ENCODE measurements at regions not wholly inside any gene's neighbourhood (a gene's known extent, or its start where the extent isn't known, plus 50 kb on each side); places are given as distances from the start of the nearest gene placed in this dataset.
"Not testable (repeated sequence)": the region's sequence is repeated elsewhere in the genome, so short reads cannot be mapped to it uniquely, and the experiment has no call there.

DNA sequence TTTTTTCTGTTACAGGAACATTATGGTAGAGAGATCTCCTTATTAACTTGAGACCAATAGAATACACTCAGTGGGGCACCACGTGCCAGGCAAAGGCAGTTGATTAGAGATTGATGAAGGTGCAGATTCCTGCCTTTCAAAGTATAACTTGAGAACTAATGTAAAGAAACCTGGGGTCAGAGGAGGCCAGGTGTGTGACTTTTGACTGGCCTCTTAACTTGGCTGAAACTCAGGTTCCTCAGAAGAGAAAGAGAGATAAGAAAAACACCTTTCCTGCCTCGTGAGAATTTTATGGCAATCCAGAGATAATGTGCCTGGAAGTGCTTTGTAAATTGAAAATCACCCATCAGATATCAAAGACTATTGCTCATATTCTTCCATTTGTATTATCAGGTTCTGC, 110.7 kb upstream of the GZMB start:
- DNase-seq (ENCODE audit: low read depth): no peak

DNA sequence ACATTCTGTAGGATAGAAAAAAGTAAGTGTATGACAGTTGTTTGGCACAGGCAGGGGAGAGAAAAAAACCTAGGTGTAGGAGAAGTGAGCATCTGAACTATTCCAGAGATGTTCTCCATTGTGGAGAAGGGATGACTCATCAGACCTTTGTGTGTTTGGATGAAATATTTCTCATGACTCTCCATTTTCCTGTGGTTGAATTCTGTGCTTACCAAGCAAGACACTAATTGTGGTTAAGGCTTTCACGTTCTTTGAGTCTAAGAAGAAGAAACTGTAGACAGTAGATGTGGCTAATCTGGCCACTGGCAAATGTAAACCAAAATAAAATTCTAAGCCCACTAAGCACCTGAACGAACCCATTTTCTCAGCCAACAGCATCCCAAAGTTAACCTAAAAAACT, 107.9 kb upstream of the GZMB start:
- no peak for DNase-seq (ENCODE audit: low read depth)

DNA sequence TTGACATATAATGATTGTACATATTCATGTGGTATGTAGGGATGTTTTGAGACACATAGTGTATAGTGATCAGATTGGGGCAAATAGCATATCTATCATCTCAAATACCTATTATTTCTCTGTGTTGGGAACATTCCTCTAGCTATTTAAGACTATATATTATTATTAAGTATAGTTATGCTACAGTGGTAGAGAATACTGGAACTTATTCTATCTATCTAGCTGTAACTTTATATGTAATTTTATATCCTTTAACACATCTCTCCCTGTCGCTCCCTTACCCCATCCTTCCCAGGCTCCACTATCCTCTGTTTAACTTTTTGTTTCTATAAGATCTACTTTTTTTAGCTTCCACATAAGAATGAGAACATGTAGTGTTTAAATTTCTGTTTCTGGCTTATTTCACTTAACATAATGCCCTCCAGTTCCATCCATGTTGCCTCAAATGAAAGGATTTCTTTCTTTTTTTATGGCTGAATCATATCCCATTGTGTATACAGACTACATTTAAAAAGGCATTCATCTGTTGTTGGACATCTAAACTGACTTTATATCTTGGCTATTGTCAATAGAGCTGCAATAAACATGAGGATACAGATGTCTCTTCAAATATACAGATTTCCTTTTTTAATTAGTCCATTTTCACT, 102.1 kb upstream of the GZMB start:
- no peak for DNase-seq (ENCODE audit: low read depth)

DNA sequence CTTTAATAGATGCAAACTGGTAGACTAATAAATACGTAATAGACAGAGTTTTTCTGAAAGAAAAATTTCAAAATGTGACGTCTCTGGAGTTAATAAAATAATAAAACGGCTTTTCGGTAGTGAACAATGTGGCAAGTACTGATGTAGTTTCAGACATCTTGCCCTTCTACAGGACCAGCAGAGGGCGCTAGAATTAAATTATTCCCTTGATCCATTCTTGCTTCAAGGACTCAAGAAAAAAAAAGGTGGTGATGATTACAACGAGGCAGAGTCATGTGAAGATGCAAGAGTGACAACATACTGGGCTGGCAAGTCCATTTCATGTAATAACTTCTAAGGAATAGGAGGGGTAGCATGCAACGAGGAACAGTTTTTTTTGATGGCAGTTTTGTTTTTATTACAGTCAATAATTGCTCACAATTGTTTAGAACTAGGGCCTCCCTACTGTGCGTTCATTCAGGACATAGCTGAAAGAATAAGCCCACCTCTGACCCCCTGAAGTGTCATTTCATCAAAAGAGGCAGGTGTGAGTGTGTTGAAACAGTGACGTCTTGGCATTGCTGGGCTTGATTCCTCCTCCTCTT, 101.0 kb upstream of the GZMB start:
- no peak for DNase-seq (ENCODE audit: low read depth)

DNA sequence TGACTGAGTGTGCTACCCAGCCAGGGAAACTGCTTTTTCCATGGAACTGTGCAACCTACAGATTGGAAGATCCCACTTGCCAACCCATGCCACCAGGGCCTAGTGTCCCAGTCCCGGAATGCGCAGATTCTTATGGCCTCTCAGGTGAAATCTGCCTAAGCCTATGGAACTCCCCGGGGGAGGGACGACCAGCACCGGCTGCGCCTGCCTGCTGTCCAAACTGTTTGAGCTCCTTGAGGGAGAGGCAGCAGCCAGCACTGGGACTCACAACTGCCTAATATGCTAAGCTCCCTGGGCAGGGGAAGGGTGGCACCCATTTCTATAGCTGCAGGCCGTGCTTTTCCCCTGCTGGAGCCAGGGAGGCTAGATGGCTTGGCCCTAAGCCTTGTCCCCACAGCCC, 92.5 kb upstream of the GZMB start:
- no peak for DNase-seq (ENCODE audit: low read depth)

DNA sequence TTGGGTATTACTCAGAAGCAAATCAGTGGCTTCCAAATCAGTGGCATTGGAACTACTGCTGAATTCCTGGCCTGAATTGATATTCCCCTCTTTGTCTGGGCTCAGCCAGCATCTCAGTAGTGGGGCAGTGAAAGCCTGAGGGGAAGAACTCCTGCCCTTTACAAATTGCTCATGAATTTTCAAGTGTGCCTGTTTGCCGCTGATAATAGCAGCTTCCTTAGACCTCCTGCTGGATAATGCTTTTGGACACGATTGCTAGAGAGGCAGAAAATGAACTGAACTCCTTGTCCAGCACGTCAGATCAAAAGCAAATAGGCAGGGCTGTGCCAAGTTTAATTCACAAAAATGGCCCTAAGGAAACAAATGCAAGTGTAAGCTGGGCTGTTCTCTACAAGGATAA, 91.3 kb upstream of the GZMB start:
- no peak for DNase-seq (ENCODE audit: low read depth)

DNA sequence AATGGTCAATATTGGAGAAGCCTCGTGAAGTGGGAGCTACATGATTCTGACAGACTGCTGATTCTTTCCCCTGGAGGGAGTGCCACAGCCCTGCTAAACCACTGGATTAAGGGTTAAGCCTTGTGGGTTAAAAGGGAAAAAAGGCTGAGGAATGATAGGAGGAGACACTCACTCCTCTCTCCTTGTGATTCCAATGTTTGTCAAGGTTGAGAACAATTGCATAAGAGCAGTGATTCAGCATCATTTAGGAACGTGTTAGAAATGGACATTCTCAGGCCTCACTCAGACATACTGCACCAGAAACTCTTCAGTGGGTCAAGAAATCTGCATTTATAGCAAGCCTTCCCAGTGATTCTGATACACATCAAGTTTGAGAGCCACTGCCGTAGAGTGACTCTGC, 87.8 kb upstream of the GZMB start:
- no peak for DNase-seq (ENCODE audit: low read depth)

DNA sequence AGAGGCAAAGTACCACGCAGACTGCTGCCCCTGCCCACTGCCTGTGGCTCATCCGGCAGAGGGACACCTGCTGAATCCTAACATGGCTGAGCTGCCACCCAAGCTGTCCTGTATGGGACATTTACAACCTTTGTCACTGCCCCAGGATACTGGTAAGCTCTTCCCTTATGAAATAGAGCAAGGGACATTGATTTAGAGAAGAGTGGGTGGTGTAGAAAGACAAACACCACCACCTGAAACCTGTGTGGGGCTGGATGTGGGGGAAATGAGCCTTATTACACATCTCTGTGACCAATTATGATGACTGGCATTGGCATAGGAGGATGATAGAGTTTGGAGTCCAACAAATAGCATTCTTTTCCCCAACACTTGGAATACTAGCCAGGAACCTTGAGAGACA, 81.2 kb upstream of the GZMB start:
- no peak for DNase-seq (ENCODE audit: low read depth)

DNA sequence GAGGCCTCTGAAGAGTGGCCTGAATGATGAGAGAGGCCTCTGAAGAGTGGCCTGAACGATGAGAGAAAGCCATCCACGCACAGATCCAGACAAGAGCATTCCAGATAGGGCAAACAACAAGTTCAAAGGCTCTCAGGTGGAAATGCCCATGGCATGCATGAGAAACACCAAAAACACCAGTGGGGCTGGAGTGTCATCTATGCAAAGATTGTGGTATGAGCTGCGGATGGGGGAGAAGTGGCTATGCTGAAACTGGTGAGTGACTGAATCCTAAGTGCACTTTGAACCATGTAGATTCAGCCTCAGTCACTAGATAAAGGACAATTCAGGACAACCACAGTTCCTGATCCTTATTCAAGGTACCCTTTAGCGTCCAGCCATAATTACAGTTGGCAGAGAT, 79.4 kb upstream of the GZMB start:
- DNase-seq (ENCODE audit: low read depth): no peak

DNA sequence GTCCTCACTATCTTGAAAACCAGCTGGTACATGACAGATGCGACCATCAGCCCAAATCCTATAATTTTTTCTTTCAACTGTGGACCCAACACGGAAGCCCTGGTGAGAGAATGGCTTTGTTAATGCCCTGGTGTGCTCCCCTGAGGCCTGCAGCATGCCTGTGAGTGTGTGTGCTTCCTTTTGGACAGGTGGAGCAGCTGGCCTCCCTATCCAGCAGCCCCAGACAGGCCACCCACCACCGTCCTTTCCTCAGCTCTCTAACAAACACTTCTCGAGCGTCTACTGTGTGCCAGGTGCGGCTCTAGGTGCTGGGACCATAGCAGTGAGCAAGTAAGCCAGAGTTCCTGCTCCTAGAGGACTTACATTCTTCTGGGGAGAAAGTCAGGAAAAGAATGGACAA, 78.9 kb upstream of the GZMB start:
- DNase-seq (ENCODE audit: low read depth): no peak

DNA sequence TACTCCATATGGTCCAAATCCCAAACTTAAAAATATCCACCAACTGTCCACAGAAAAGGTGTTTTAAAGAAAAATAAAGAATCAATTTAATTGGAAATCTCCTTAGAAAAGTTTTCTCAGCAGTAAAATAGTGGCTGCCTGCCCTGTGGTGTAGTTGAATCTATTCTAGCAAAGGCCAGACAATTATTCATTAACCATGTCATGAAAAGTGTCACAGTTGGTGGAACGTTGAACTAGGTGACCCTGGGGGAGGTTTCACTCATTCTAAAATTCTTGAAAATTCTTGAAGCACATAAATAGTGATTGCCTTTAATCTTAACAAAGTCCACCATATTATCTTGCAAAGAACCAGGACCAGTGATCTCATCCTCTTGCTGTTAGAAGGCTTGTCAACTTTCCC, 78.4 kb upstream of the GZMB start:
- no peak for DNase-seq (ENCODE audit: low read depth)

DNA sequence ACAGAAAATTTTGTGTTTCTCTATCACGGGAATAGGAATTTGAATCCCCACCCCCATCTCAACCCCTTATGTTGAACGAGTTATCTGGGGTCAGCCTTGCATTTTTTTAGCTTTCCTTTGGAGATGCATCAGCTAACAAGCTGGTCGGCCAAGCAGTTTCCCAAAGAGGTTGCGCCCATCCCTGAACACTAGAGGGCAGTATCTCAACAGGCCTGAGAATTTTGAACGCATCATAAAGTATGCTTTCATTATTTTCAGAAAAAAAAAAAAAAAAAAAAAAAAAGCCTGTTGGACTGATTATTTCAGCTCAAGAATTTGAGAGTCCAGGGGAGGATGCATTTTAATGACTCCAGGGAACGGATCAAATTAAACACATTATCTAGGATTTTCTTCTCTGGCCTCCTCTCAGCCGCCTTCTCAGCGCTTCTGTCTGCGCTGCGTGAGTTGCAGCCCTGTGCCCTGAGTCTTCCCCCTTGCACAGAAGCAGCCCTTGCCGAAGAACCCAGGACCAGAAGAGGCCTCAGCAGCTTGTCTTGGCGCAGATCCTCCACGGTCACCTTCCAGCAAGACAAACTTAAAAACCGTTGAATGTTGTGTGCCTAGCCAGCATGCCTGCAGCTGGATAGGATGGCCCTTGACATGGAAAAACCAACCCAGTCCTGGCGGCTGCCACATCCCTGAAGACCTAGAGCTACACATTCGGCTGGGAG, 76.6 kb upstream of the GZMB start:
- peak; percentile 33 for DNase-seq (ENCODE audit: low read depth)

DNA sequence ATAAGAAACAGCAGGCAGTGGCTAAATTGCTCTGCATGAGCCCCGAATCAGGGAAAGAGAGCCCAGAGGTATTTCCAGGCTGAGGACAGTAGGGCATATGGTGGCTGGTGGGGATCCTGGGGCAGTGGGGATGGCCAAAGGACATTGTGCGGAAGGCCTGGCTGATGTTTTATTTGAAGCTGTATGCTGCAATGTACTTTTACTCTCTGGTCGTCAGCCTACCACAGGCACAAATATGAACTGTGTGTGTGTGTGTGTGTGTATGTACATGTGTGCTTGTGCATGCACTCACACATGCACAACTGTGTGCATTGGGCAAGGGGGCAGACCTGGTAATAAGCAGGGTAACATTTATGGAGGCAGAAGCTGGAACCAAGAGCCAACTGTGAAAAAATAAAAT, 74.7 kb upstream of the GZMB start:
- no peak for DNase-seq (ENCODE audit: low read depth)

DNA sequence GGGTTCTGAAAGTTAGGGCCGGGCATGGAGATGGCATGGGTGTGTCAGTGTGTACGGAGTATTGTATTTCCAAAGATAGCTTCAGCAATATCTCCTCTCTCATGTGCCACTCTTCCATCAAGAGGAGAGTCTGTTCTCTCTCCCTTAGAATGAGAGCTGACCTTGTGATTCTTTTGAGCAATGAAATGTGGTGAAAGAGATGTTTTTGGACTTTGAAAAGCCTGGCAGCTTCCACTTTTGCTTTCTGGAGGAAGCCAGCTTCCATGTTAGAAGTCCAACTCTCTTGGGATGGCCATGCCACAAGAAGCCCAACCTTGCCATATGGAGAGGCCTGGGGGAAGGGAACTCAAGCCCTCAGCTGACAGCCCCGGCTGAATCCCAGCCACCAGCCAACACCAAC, 72.4 kb upstream of the GZMB start:
- DNase-seq (ENCODE audit: low read depth): no peak

DNA sequence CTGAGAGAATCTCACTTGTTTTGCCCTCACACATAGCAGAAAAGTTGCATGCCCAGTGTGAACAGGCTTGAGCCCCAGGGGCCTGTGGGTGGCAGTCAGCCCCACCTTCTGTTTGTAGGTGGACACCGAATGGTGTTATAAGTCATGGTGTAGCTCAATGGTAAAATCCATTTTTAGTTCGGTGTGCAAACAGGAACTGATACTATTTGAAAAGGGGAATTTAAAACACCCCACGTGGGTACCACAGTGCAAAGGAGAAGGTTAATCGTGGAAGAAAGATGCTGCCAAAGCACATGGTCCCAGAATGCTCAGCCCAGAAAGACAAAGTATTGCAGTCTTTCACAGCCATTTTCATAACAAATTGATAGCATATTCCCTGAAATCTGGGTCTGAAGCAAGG, 71.8 kb upstream of the GZMB start:
- no peak for DNase-seq (ENCODE audit: low read depth)

DNA sequence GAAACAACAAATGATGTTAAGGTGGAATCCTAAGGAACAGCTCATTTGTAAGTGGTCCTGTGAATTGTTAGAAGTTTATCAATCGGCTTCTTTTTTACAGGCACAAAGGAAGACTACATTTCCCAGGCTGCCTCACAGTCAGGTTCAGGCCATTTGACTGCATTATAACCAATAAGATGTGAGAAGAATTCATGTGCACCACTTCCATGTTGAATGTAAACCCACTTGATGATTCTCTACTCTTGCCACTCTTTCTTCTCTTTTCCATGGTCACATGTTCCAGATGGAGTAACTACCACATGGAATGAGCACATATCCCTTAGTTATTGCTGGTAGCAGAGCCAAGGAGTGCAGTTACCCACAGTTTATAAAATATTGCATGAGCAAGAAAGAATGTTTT, 67.1 kb upstream of the GZMB start:
- DNase-seq (ENCODE audit: low read depth): no peak

DNA sequence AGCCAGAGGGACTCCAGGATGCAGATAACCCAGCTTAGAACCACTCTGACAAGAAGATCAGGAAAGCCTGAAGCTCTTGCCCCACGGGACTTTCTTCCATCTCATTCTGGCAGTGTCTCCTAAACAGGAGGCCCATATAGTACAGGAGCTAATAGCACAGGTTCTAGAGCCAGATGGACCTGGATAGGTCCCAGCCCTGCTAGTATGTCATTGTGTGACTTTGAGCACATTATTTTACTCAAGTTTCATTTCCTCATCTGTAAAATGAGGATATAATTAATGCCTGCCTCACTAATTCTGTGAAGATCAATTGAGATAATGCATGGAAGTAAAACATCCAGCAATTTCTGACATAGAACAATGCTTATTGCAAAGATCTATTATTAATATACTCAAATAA, 66.5 kb upstream of the GZMB start:
- no peak for DNase-seq (ENCODE audit: low read depth)

DNA sequence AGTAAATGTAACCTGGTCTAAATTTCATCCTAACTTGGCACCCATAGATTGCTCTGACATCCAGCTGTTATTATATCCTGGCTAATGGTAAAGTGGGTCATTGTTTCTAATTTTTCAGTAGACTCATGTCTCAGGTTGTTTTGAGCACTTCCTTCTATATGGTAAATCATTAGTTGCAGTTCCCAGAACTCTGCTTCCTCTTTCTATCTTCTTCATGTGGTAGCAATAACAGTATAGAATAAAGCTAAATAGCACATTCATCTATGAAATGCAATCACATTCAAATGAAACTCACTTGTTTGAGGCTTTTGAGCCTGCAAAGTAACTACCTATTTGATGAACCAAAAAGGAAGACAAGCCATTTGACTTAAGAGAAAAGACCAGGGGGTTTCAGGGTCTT, 65.1 kb upstream of the GZMB start:
- DNase-seq (ENCODE audit: low read depth): no peak

DNA sequence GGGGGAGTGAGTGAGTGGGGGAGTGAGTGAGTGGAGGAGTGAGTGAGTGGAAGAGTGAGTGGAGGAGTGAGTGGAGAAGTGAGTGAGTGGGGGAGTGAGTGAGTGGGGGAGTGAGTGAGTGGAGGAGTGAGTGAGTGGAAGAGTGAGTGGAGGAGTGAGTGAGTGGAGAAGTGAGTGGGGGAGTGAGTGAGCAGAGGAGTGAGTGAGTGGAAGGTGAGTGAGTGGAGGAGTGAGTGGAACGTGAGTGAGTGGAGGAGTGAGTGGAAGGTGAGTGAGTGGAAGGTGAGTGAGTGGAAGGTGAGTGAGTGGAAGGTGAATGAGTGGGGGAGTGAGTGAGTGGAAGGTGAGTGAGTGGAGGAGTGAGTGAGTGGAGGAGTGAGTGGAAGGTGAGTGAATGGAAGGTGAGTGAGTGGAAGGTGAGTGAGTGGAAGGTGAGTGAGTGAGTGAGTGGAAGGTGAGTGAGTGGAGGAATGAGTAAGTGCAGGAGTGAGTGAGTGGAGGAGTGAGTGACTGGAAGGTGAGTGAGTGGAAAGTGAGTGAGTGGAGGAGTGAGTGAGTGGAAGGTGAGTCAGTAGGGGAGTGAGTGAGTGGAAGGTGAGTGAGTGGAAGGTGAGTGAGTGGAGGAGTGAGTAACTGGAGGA, 62.4 kb upstream of the GZMB start:
- not testable (repeated sequence) for DNase-seq (ENCODE audit: low read depth)

DNA sequence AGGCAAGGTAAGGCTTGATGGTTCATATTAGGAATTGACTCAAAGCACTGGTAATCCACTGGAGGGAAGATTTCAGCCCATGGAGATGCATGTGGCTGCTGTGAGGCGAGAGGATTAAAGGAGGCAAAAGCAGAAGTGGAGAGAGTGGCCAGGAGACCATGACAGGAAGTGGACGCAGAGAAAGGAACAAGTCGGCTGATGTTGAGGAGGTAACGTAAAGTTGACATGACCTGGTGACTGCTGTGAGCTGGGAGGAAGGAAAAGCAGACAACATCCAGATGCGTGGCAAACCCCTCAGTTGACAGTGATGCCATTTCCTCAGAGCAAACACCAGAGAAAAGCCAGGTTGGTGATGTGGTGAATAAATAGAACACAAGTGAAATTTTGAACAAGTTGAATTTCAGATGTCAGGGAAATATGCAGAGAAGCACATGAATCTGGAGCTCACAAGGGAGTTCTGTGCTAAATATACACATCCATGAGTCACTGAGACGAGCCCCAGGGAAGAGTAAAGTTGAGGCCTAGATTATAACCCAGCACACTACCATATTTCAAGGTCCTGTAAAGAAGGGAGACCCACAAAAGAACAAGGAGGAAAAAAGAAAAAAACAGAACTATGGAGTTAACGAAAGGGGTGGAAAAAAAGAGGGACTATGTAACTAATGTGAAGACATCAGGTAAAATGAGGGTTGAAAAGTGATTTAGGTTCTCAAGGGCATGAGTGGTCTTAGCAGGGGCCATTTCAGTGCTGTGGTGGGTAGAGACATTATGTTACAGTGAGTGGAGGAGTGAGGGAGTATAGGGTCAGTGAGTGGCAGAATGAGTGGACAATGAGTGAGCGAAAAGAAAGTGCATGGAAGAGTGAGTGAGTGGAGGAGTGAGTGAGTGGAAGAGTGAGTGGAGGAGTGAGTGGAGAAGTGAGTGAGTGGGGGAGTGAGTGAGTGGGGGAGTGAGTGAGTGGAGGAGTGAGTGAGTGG, 61.6 kb upstream of the GZMB start:
- DNase-seq (ENCODE audit: low read depth): no peak

DNA sequence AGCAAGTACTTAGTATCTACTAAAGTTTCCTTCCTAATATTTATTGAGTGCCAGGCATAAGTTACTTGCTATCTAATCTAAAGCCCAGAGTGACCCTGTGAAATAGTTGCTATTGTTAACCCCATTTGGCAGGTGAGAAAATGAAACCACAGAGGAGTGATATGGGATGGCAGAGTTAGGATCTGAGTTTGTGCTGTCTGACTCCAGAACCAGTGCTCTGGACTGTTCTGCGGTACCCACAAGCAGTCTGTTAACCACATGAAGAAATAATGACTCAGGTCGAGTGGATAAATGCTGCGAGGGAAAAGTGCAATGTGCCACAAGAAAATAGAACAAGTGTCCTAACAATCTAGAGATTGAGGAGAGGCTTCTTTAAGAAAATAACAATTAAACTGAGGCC, 60.7 kb upstream of the GZMB start:
- no peak for DNase-seq (ENCODE audit: low read depth)

DNA sequence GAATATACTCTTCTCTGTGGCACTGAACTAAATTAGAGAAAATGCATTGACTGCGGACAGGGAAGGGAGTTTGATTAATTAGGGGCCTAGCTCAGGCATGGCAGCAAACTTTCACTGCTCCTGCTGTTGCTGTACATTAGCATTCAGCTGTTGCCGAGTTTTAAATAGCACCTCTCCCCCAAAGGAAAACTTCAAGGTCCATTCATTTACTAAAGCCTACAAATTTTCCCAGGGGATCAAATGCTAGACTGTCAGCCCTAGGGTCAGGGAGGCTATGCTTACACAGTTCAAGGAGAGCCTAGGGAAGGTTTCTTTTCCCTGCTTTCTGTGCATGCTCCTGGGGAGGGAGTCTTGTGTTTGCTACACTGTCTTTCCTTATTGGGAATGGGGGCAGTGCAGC, 60.0 kb upstream of the GZMB start:
- no peak for DNase-seq (ENCODE audit: low read depth)

Data from stimulated activated CD8-positive, alpha-beta memory T cell treated with anti-CD3 and anti-CD28 coated beads, Interleukin-7, amount 100 ng/mL, for 24 hours (primary cell).